Endothelial cell of umbilical vein (primary cell): ENCODE measurements at regions not wholly inside any gene's neighbourhood (a gene's known extent, or its start where the extent isn't known, plus 50 kb on each side); places are given as distances from the start of the nearest gene placed in this dataset.

Source experiments
- BruUV-seq: library from RNA; stranded (reverse); fragments of 400-500 nt; replicated peaks from 2 replicates; lab custom pipeline; 2021; lab: Mats Ljungman, UMichigan
- CTCF ChIA-PET: fragments of 300-600, 350-600 bp; sonication (Branson Sonifier 250); formaldehyde crosslinking; loops from one replicate; lab custom pipeline; 2021; ENCODE audit warnings: antibody characterized with exemption, inconsistent platforms; lab: Charles Lee
- POLR2A ChIA-PET: fragments of 300-600, 350-600 bp; sonication (Branson Sonifier 250); formaldehyde crosslinking; loops from one replicate; lab custom pipeline; 2021; ENCODE audit warnings: antibody characterized with exemption, inconsistent platforms; lab: Charles Lee
- DNase-seq: peaks from one replicate; pipeline ENCODE4 v3.0.0-alpha.2; 2011; ENCODE audit warnings: low read depth, low spot score
- FAIRE-seq: peaks from 2 replicates; lab custom pipeline; 2011; peaks lifted over from hg19 to GRCh38; lab: Jason Lieb, UNC
- H2AFZ ChIP-seq: 2 replicates; pipeline ENCODE4 v1.6.0; 2012; ENCODE audit warnings: low read depth, low read length, control low read depth, inconsistent platforms
- H3K27ac ChIP-seq: 2 replicates; pipeline ENCODE4 v1.5.1; 2011; ENCODE audit warnings: low read depth, mild to moderate bottlenecking, control low read depth, low read length, moderate library complexity; ENCODE audit not compliant: insufficient read depth
- H3K27me3 ChIP-seq, 2 experiments: 2 replicates each; pipeline versions ENCODE4 v1.6.0 to v1.6.1; 2011; ENCODE audit warnings: low read length in 2 of 2, mixed read lengths in 1 of 2; ENCODE audit not compliant: control insufficient read depth in 2 of 2, insufficient read depth in 2 of 2
- H3K36me3 ChIP-seq, 2 experiments: 2 replicates in 1 of 2; 3 replicates in 1 of 2; pipeline ENCODE4 v1.5.1; 2011; ENCODE audit warnings: low read length in 2 of 2, mild to moderate bottlenecking in 1 of 2, moderate library complexity in 1 of 2; ENCODE audit not compliant: control insufficient read depth in 2 of 2, insufficient read depth in 2 of 2; ENCODE audit errors: extremely low read depth in 1 of 2
- H3K4me1 ChIP-seq: 3 replicates; pipeline ENCODE4 v1.5.1; 2011; ENCODE audit warnings: mild to moderate bottlenecking, low read length; ENCODE audit not compliant: control insufficient read depth, insufficient read depth; ENCODE audit errors: extremely low read depth
- H3K4me2 ChIP-seq: 2 replicates; pipeline ENCODE4 v1.6.1; 2011; ENCODE audit warnings: low read length, control low read depth, mixed read lengths; ENCODE audit not compliant: insufficient read depth
- H3K4me3 ChIP-seq, 3 experiments: fragments of 200-600 bp in 1 of 3; sonication (generic), shearing (Covaris generic) in 1 of 3; replicated peaks in 1 of 3; 2 replicates each; pipeline ENCODE4 v1.5.1; 2011 to 2016; ENCODE audit warnings: control low read depth in 3 of 3, low read length in 3 of 3, mild to moderate bottlenecking in 2 of 3, inconsistent platforms in 1 of 3, low read depth in 1 of 3, moderate library complexity in 1 of 3; ENCODE audit not compliant: insufficient read depth in 1 of 3
- H3K79me2 ChIP-seq: 2 replicates; pipeline ENCODE4 v1.6.0; 2012; ENCODE audit warnings: low read length, inconsistent platforms; ENCODE audit not compliant: control insufficient read depth, insufficient read depth
- H3K9ac ChIP-seq: replicated peaks from 2 replicates; pipeline ENCODE3; 2011; ENCODE audit warnings: low read length, control low read depth; ENCODE audit not compliant: insufficient read depth; ENCODE audit errors: extremely low read depth
- H3K9me1 ChIP-seq: replicated peaks from 3 replicates; pipeline ENCODE4 v1.6.0; 2011; ENCODE audit warnings: mild to moderate bottlenecking, low read length; ENCODE audit not compliant: control insufficient read depth, insufficient read depth; ENCODE audit errors: extremely low read depth
- H3K9me3 ChIP-seq: replicated peaks from 2 replicates; pipeline ENCODE4 v1.5.1; 2012; ENCODE audit warnings: low read length, inconsistent platforms; ENCODE audit not compliant: control insufficient read depth, insufficient read depth
- H4K20me1 ChIP-seq: replicated peaks from 2 replicates; pipeline ENCODE3; 2011; ENCODE audit warnings: mild to moderate bottlenecking, low read length; ENCODE audit not compliant: control insufficient read depth, insufficient read depth; ENCODE audit errors: extremely low read depth
- EZH2 ChIP-seq: IDR thresholded peaks from 2 replicates; pipeline ENCODE4 v1.6.1; 2012; ENCODE audit warnings: borderline replicate concordance, low read depth, mild to moderate bottlenecking, moderate library complexity, low read length, inconsistent platforms; ENCODE audit not compliant: severe bottlenecking
- FOS ChIP-seq: IDR thresholded peaks from 2 replicates; pipeline ENCODE4 v1.6.1; 2011; ENCODE audit warnings: mild to moderate bottlenecking, low read length, moderate library complexity, borderline replicate concordance; ENCODE audit not compliant: insufficient read depth
- GATA2 ChIP-seq: IDR thresholded peaks from 2 replicates; pipeline ENCODE4 v1.7.0; 2011; ENCODE audit warnings: low read depth, mild to moderate bottlenecking, moderate library complexity, mixed read lengths, low read length; ENCODE audit not compliant: insufficient read length, insufficient read depth
- JUN ChIP-seq: IDR thresholded peaks from 2 replicates; pipeline ENCODE4 v1.6.1; 2011; ENCODE audit warnings: borderline replicate concordance, low read depth; ENCODE audit not compliant: insufficient read length, insufficient read depth
- MYC ChIP-seq: IDR thresholded peaks from one replicate; pipeline ENCODE4 v1.6.1; 2011; ENCODE audit warnings: mild to moderate bottlenecking, low read depth, low read length
- POLR2A ChIP-seq: IDR thresholded peaks from 2 replicates; pipeline ENCODE4 v1.6.1; 2012; ENCODE audit warnings: low read depth, mild to moderate bottlenecking, control low read depth, low read length
- POLR2AphosphoS5 ChIP-seq: IDR thresholded peaks from 2 replicates; pipeline ENCODE4 v1.6.1; 2012; ENCODE audit warnings: low read depth, mild to moderate bottlenecking, control low read depth, low read length, moderate library complexity; ENCODE audit not compliant: insufficient read depth
- dilution Hi-C: fragments of 300-500 bp; cut with MboI; formaldehyde crosslinking; loops from one replicate; pipeline ENCODE4 v1.15.0; 2019; ENCODE audit warnings: low sequenced_read_pairs; ENCODE audit not compliant: extremely low pct_ligation_motif_present
- intact Hi-C: fragments of 100-400 bp; cut with micrococcal nuclease; formaldehyde crosslinking; loops from one replicate; pipeline ENCODE4 v1.10.0; 2022
- TF ChIP-seq, protein P1 (sequence below): IDR thresholded peaks from 2 replicates; pipeline ENCODE4 v1.6.1; 2011; ENCODE audit not compliant: insufficient read depth, insufficient read length
- TF ChIP-seq, protein P2 (sequence below), 2 donors: IDR thresholded peaks; 1 replicate in 1 of 2; 2 replicates in 1 of 2; pipeline ENCODE4 v1.5.1; 2011; ENCODE audit warnings: low read length in 2 of 2, mild to moderate bottlenecking in 2 of 2, moderate library complexity in 2 of 2, control low read depth in 1 of 2, inconsistent platforms in 1 of 2, low read depth in 1 of 2; ENCODE audit not compliant: insufficient read depth in 1 of 2; ENCODE audit errors: extremely low read depth in 1 of 2

DNA sequence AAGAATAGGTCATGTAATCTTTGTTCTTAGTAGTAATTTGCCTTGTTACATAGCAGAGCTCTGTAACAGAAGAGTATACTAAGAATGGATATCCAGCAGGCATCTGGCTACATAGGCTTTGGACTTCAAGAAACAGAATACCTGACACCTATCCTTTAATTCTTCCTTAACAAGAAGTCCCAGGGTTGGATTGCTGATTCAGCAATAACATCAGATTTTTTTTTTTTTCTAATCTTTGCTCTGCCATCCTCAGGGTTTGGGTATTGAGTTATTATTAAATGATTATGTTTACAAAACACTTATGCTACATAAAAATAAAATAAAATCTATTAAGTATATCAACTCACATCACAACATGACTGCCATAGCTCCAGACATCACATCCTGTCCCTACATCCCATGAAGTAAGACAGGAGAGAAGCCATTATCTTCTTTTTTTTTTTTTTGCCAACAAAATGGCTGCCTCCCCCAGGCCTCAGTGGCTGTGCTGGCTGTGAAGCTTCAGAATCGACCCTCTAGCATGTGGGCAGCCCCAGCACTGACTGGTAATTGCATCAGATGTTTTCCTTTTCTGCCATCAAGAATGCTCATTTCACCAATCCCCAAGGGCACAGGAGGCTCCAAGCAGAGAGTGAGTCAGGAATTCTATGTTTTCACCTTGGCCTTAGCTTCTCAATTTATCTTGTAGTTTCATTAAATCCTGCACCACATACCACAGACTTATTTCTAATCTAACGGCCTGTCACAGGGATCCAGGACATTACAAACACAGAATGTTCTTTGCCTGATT is 186.2 kb downstream of the DICER1 start:
- H3K79me2 ChIP-seq, result no peaks in the 10 kb centered on the region
- POLR2A ChIA-PET, result no interaction called here
- no TSS peak for BruUV-seq
- H3K4me3 ChIP-seq, result no peak overlapping the region
- no peaks in the 10 kb centered on the region for H3K9me1 ChIP-seq
- no peak overlapping the region for H3K4me2 ChIP-seq
- no peaks in the 10 kb centered on the region for H3K27me3 ChIP-seq
- no peak overlapping the region for H3K27ac ChIP-seq
- TF ChIP-seq POLR2AphosphoS5, result no peak
- TF ChIP-seq, protein P1, sequence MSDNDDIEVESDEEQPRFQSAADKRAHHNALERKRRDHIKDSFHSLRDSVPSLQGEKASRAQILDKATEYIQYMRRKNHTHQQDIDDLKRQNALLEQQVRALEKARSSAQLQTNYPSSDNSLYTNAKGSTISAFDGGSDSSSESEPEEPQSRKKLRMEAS, result no peak
- no peak for TF ChIP-seq POLR2A
- no peak for TF ChIP-seq MYC
- TF ChIP-seq, protein P2, sequence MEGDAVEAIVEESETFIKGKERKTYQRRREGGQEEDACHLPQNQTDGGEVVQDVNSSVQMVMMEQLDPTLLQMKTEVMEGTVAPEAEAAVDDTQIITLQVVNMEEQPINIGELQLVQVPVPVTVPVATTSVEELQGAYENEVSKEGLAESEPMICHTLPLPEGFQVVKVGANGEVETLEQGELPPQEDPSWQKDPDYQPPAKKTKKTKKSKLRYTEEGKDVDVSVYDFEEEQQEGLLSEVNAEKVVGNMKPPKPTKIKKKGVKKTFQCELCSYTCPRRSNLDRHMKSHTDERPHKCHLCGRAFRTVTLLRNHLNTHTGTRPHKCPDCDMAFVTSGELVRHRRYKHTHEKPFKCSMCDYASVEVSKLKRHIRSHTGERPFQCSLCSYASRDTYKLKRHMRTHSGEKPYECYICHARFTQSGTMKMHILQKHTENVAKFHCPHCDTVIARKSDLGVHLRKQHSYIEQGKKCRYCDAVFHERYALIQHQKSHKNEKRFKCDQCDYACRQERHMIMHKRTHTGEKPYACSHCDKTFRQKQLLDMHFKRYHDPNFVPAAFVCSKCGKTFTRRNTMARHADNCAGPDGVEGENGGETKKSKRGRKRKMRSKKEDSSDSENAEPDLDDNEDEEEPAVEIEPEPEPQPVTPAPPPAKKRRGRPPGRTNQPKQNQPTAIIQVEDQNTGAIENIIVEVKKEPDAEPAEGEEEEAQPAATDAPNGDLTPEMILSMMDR (IDR thresholded peaks at IDR 0.05; ENCODE audit: extremely low read depth in 1 of 2, insufficient read depth in 1 of 2, low read depth in 1 of 2, low read length in 2 of 2), result no peak
- TF ChIP-seq FOS, result no peak
- TF ChIP-seq GATA2, result no peak
- TF ChIP-seq JUN, result no peak
- no peak for TF ChIP-seq EZH2
- no peaks in the 10 kb centered on the region for H3K9me3 ChIP-seq
- no peaks in the 10 kb centered on the region for H4K20me1 ChIP-seq
- H2AFZ ChIP-seq, result no peak overlapping the region
- DNase-seq, result no peak
- CTCF ChIA-PET, result no interaction called here
- no peak overlapping the region for H3K9ac ChIP-seq
- intact Hi-C loops (no loop called here), dilution Hi-C loops (no loop called here)
- no peaks in the 10 kb centered on the region for H3K36me3 ChIP-seq
- H3K4me1 ChIP-seq, result no peaks in the 10 kb centered on the region
- no peak for FAIRE-seq
